ENCODE measurements at regions not wholly inside any gene's neighbourhood (a gene's known extent, or its start where the extent isn't known, plus 50 kb on each side); places are given as distances from the start of the nearest gene placed in this dataset.

DNA sequence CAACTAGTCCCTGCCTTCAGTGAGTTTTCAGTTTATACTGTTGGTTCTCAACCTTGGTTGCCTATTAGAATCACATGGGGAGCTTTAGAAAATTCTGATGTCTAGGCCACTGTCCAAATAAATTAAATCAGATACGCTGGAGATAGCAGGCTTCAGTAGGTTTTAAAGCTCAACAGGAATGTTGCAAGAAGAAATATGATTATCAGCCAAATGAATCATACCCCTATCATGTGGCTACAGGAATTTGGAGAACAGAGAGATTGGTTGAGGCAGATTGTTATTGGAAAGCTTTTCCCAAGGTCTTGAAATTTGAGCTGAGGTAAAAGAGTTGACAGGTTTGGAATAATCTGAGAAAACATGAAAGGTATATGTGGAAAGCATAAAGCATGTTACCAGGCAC, 125.3 kb downstream of the WIF1 start:
- DNase-seq (ENCODE audit: extremely low spot score), result no peak
- no peaks in the 10 kb centered on the region for H3K27me3 ChIP-seq
- H3K27ac ChIP-seq (replicated peaks in 1 of 4), result no peak overlapping the region
- 78% methylated on average over 1 of the region's 1 CpG for WGBS
- H3K9me3 ChIP-seq, result no peaks in the 10 kb centered on the region
- H3K36me3 ChIP-seq, result no peaks in the 10 kb centered on the region
- H3K4me3 ChIP-seq, result no peak overlapping the region
- TF ChIP-seq EP300 (IDR thresholded peaks at IDR 0.05), result no peak
- TF ChIP-seq POLR2AphosphoS5 (IDR thresholded peaks at IDR 0.05), result no peak
- no peak for TF ChIP-seq POLR2A (IDR thresholded peaks at IDR 0.05; ENCODE audit: low read depth)
- TF ChIP-seq, protein P1, sequence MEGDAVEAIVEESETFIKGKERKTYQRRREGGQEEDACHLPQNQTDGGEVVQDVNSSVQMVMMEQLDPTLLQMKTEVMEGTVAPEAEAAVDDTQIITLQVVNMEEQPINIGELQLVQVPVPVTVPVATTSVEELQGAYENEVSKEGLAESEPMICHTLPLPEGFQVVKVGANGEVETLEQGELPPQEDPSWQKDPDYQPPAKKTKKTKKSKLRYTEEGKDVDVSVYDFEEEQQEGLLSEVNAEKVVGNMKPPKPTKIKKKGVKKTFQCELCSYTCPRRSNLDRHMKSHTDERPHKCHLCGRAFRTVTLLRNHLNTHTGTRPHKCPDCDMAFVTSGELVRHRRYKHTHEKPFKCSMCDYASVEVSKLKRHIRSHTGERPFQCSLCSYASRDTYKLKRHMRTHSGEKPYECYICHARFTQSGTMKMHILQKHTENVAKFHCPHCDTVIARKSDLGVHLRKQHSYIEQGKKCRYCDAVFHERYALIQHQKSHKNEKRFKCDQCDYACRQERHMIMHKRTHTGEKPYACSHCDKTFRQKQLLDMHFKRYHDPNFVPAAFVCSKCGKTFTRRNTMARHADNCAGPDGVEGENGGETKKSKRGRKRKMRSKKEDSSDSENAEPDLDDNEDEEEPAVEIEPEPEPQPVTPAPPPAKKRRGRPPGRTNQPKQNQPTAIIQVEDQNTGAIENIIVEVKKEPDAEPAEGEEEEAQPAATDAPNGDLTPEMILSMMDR (IDR thresholded peaks at IDR 0.05), result no peak
- H3K4me1 ChIP-seq, result peaks cover 0 to 13% (median 3%) of the 10 kb centered on the region in 4 donors
- intact Hi-C loops (cut with DNase I), result no loop called here

DNA sequence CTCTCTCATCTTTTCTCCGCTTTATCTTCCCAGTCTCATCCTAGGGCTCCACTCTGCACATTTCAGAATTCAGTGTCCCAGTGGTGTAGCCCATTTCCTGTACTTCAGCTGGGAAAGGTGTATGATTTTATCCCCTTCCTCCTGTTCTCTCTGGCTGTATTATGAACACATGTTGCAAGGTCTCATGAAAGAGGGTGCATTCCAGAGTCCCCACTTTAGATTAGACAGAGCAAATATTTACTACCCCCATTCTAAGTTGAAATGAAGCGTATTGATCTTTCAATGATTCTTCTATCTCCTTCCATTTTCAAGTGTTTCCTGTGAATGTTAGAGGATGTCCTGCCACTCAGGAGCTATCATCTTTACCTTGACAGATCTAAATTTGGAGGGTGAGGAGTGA, 123.2 kb downstream of the WIF1 start:
- no peak for DNase-seq (ENCODE audit: extremely low spot score)
- intact Hi-C loops (cut with DNase I), result no loop called here
- H3K9me3 ChIP-seq, result no peaks in the 10 kb centered on the region
- H3K4me1 ChIP-seq, result peaks cover 0 to 13% (median 3%) of the 10 kb centered on the region in 4 donors
- TF ChIP-seq, protein P1 (IDR thresholded peaks at IDR 0.05), result no peak
- TF ChIP-seq POLR2AphosphoS5 (IDR thresholded peaks at IDR 0.05) (no peak), EP300 (IDR thresholded peaks at IDR 0.05) (no peak), POLR2A (IDR thresholded peaks at IDR 0.05; ENCODE audit: low read depth) (no peak)
- no peaks in the 10 kb centered on the region for H3K27me3 ChIP-seq
- WGBS, result 53% methylated on average over 2 of the region's 2 CpGs
- no peak overlapping the region for H3K27ac ChIP-seq (replicated peaks in 1 of 4)
- no peak overlapping the region for H3K4me3 ChIP-seq
- no peaks in the 10 kb centered on the region for H3K36me3 ChIP-seq

DNA sequence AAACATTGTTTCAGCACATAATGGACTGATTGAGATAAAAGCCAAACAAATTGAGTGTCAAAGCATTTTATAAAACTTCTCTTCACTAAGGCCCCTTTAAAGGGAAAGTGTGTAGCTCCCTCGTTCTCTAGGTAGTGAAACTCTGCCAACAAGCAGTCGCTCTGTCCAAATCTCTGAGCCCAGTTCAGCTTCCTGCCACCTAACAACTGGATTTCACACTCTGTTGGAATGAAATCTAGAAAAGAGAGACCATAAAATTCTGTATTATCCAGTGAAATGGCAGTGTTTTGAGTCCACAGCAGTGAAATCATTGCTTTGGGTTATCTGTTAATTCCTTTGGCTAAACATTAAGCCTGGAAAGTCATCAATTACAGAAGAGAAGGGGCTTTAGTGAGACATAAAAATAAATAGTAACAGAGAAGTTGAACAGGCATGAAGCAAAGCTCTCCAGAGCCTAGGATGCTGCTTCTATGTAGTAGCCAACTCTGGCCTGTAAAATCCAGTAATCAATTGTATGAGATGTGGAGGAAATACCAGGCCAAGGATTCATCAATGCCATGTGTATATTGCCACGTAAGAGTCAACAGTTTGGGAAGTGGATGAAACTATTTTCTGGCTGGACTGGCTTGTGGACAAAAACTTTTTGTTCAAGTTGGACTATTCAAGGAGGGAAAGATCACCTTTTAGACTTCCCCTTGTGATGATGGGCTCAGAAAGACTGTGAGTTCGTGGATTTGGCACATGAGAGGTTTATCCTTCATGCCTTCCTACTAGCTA, 122.5 kb downstream of the WIF1 start:
- intact Hi-C loops (cut with DNase I), result no loop called here
- 25% methylated on average over 4 of the region's 4 CpGs for WGBS
- no peak for DNase-seq (ENCODE audit: extremely low spot score)
- Histone ChIP-seq H3K4me1 (peaks cover 0 to 13% (median 3%) of the 10 kb centered on the region in 4 donors), H3K36me3 (no peaks in the 10 kb centered on the region), H3K4me3 (no peak overlapping the region), H3K9me3 (no peaks in the 10 kb centered on the region), H3K27ac (replicated peaks in 1 of 4) (no peak overlapping the region), H3K27me3 (no peaks in the 10 kb centered on the region)
- TF ChIP-seq, protein P1 (IDR thresholded peaks at IDR 0.05), result no peak
- TF ChIP-seq POLR2AphosphoS5 (IDR thresholded peaks at IDR 0.05) (no peak), EP300 (IDR thresholded peaks at IDR 0.05) (no peak), POLR2A (IDR thresholded peaks at IDR 0.05; ENCODE audit: low read depth) (no peak)

DNA sequence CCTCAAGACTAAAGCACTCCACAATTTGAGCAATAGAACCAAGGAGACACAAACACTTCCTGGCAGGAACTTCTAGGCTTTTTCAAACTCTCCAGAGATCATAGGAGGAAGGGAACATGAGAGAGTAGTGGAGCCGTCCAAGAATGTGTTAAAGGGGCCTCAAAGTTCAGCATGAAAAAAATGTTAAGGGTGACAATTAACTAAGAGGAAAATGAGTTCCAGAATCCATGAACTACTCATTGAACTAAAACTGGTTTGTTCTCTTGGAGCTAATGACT, 122.0 kb downstream of the WIF1 start:
- no peak overlapping the region for H3K4me3 ChIP-seq
- no peaks in the 10 kb centered on the region for H3K9me3 ChIP-seq
- H3K36me3 ChIP-seq, result no peaks in the 10 kb centered on the region
- H3K4me1 ChIP-seq, result peaks cover 0 to 13% (median 3%) of the 10 kb centered on the region in 4 donors
- no peak for TF ChIP-seq EP300 (IDR thresholded peaks at IDR 0.05)
- TF ChIP-seq POLR2A (IDR thresholded peaks at IDR 0.05; ENCODE audit: low read depth), result no peak
- TF ChIP-seq POLR2AphosphoS5 (IDR thresholded peaks at IDR 0.05), result no peak
- TF ChIP-seq, protein P1 (IDR thresholded peaks at IDR 0.05), result no peak
- no peak overlapping the region for H3K27ac ChIP-seq (replicated peaks in 1 of 4)
- DNase-seq (ENCODE audit: extremely low spot score), result no peak
- intact Hi-C loops (cut with DNase I), result no loop called here
- no peaks in the 10 kb centered on the region for H3K27me3 ChIP-seq
- 25% methylated on average over 1 of the region's 1 CpG for WGBS

Small RNAs in the stretch of these regions (small RNA-seq; reads per million reads assigned to genes)
- 0 reads per million in 3 donors for gene RNU6ATAC42P
